GM23338 (cell line): ENCODE measurements at regions not wholly inside any gene's neighbourhood (a gene's known extent, or its start where the extent isn't known, plus 50 kb on each side); places are given as distances from the start of the nearest gene placed in this dataset.
"Not testable (repeated sequence)": the region's sequence is repeated elsewhere in the genome, so short reads cannot be mapped to it uniquely, and the experiment has no call there.

Experiments used
- ATAC-seq: fragments of 200-7000 bp; cut with Tn5 transposase; 3 replicates; pipeline ENCODE4 v1.9.1; 2020
- DNase-seq: peaks from one replicate; pipeline ENCODE4 v3.0.0-alpha.2; 2015; ENCODE audit warnings: low spot score
- H2AFZ ChIP-seq: fragments of 200-600 bp; sonication (generic); 2 replicates; pipeline ENCODE4 v1.8.0; 2016; ENCODE audit warnings: antibody characterized with exemption, mild to moderate bottlenecking, moderate library complexity
- H3F3A ChIP-seq: fragments of 200-600 bp; sonication (generic); replicated peaks from 2 replicates; pipeline ENCODE4 v1.8.0; 2017; ENCODE audit warnings: antibody characterized with exemption, mixed run types, low read depth
- H3K27ac ChIP-seq: fragments of 200-600 bp; sonication (generic); 2 replicates; pipeline ENCODE4 v1.6.1; 2016; ENCODE audit warnings: low read depth
- H3K27me3 ChIP-seq: fragments of 200-600 bp; sonication (generic); 2 replicates; pipeline ENCODE4 v1.8.0; 2016; ENCODE audit warnings: mild to moderate bottlenecking, mixed run types, moderate library complexity; ENCODE audit not compliant: insufficient read depth
- H3K36me3 ChIP-seq: fragments of 200-600 bp; sonication (generic); 2 replicates; pipeline ENCODE4 v1.8.0; 2016; ENCODE audit warnings: mild to moderate bottlenecking; ENCODE audit not compliant: insufficient read depth
- H3K4me1 ChIP-seq: fragments of 200-600 bp; sonication (generic); 2 replicates; pipeline ENCODE4 v1.8.0; 2016; ENCODE audit warnings: mild to moderate bottlenecking, moderate library complexity; ENCODE audit not compliant: insufficient read depth
- H3K4me2 ChIP-seq: fragments of 200-600 bp; sonication (generic); 2 replicates; pipeline ENCODE4 v1.7.1; 2017; ENCODE audit warnings: mixed run types
- H3K4me3 ChIP-seq: fragments of 200-600 bp; sonication (generic); 2 replicates; pipeline ENCODE4 v1.6.1; 2016; ENCODE audit warnings: mixed run types
- H3K79me2 ChIP-seq: fragments of 200-600 bp; sonication (generic); replicated peaks from 2 replicates; pipeline ENCODE4 v1.8.0; 2017; ENCODE audit warnings: mild to moderate bottlenecking; ENCODE audit not compliant: insufficient read depth
- H3K9me2 ChIP-seq: fragments of 200-600 bp; sonication (generic); 2 replicates; pipeline ENCODE4 v1.8.0; 2017; ENCODE audit not compliant: insufficient read depth
- H4K20me1 ChIP-seq: fragments of 200-600 bp; sonication (generic); replicated peaks from 2 replicates; pipeline ENCODE4 v1.8.0; 2017; ENCODE audit warnings: mild to moderate bottlenecking; ENCODE audit not compliant: insufficient read depth
- H3K27ac Mint-ChIP-seq: 2 replicates; pipeline ENCODE4 v1.8.0; 2020; ENCODE audit warnings: inconsistent platforms, mild to moderate bottlenecking, moderate library complexity, mixed read lengths
- H3K27me3 Mint-ChIP-seq: 3 replicates; pipeline ENCODE4 v1.8.0; 2022; ENCODE audit warnings: low read depth, mild to moderate bottlenecking, moderate library complexity, mixed read lengths, inconsistent platforms; ENCODE audit not compliant: insufficient read depth, poor library complexity
- H3K36me3 Mint-ChIP-seq: 3 replicates; pipeline ENCODE4 v1.8.0; 2021; ENCODE audit warnings: low read depth, mild to moderate bottlenecking, inconsistent platforms, moderate library complexity, mixed read lengths
- H3K4me1 Mint-ChIP-seq: 3 replicates; pipeline ENCODE4 v1.8.0; 2020; ENCODE audit warnings: mild to moderate bottlenecking, inconsistent platforms, mixed read lengths
- H3K4me3 Mint-ChIP-seq: 3 replicates; pipeline ENCODE4 v1.8.0; 2021; ENCODE audit warnings: moderate library complexity, mild to moderate bottlenecking, inconsistent platforms, mixed read lengths
- H3K9me3 Mint-ChIP-seq: 3 replicates; pipeline ENCODE4 v1.8.0; 2020; ENCODE audit warnings: moderate library complexity, mild to moderate bottlenecking, inconsistent platforms, mixed read lengths
- CREB1 ChIP-seq: fragments of 250-450 bp; sonication (Bioruptor Pico); IDR thresholded peaks from 2 replicates; pipeline ENCODE4 v1.5.0; 2020; ENCODE audit warnings: low read depth, mild to moderate bottlenecking, moderate library complexity
- CTCF ChIP-seq, 2 experiments: fragments of 200-600 bp in 1 of 2; sonication (generic) in 1 of 2; conservative IDR thresholded peaks; 2 replicates each; pipeline versions ENCODE4 v1.5.1 to v1.6.1; 2016 to 2017; ENCODE audit warnings: antibody characterized with exemption in 2 of 2, low read depth in 2 of 2, mild to moderate bottlenecking in 2 of 2, moderate library complexity in 1 of 2
- ETS1 ChIP-seq: IDR thresholded peaks from 2 replicates; pipeline ENCODE4 v1.6.1; 2016; ENCODE audit warnings: antibody characterized with exemption
- EZH2 ChIP-seq: fragments of 200-600 bp; sonication (generic); IDR thresholded peaks from one replicate; pipeline ENCODE4 v1.8.0; 2017; ENCODE audit warnings: antibody characterized with exemption, mild to moderate bottlenecking, low read depth; ENCODE audit not compliant: unreplicated experiment
- EZH2phosphoT487 ChIP-seq: fragments of 200-600 bp; sonication (generic); IDR thresholded peaks from one replicate; pipeline ENCODE4 v1.8.1; 2018; ENCODE audit warnings: antibody characterized with exemption; ENCODE audit not compliant: unreplicated experiment
- POLR2AphosphoS5 ChIP-seq: IDR thresholded peaks from 2 replicates; pipeline ENCODE4 v1.6.1; 2016; ENCODE audit warnings: antibody characterized with exemption, low read depth
- ZNF114 ChIP-seq: fragments of 250-450 bp; sonication (Bioruptor Pico); IDR thresholded peaks from 2 replicates; pipeline ENCODE4 v1.5.0; 2020; ENCODE audit warnings: mild to moderate bottlenecking, moderate library complexity
- ZNF462 ChIP-seq: fragments of 250-450 bp; sonication (Bioruptor Pico); IDR thresholded peaks from 2 replicates; pipeline ENCODE4 v1.5.0; 2020; ENCODE audit warnings: mild to moderate bottlenecking, moderate library complexity

- Mint-ChIP-seq H3K27ac (no peak overlapping the region), H3K4me1 (peaks cover under 1% of the 10 kb centered on the region; the same call in 2 of the 3 replicates), H3K4me3 (no peak overlapping the region), H3K27me3 (peaks cover 8% of the 10 kb centered on the region), H3K36me3 (peaks cover 13% of the 10 kb centered on the region), H3K9me3 (peaks cover 33% of the 10 kb centered on the region)
- Histone ChIP-seq H4K20me1 (no peaks in the 10 kb centered on the region), H2AFZ (peak overlapping the region; percentile 72; the same call in 1 of the 2 replicates), H3K9me2 (no peaks in the 10 kb centered on the region), H3K36me3 (no peaks in the 10 kb centered on the region), H3F3A (no peaks in the 10 kb centered on the region), H3K4me2 (no peak overlapping the region), H3K27ac (no peak overlapping the region), H3K4me3 (no peak overlapping the region), H3K4me1 (no peaks in the 10 kb centered on the region), H3K27me3 (no peaks in the 10 kb centered on the region), H3K79me2 (no peaks in the 10 kb centered on the region)
- DNase-seq = no peak
- no peak for ATAC-seq
- no peak for TF ChIP-seq POLR2AphosphoS5
These were observed 62.5 kb upstream of the ENPP6 start for GRCh38 chr4:184280137-184280536.

- TF ChIP-seq EZH2 = no peak
- no peak for TF ChIP-seq EZH2phosphoT487
- TF ChIP-seq POLR2AphosphoS5 = no peak
- TF ChIP-seq CTCF (conservative IDR thresholded peaks at IDR 0.05; ENCODE audit: low read depth in 2 of 2) = no peak
- no peak for TF ChIP-seq ZNF114
- TF ChIP-seq CREB1 = no peak
- no peak for TF ChIP-seq ETS1
- no peak for TF ChIP-seq ZNF462 (CRISPR knock-in tag)
- H3K27ac Mint-ChIP-seq = no peak overlapping the region
These were observed 61.9 kb upstream of the ENPP6 start for GRCh38 chr4:184279496-184280061.

GRCh38 chr4:184277769-184278168 lies 60.1 kb upstream of the ENPP6 start:
- H3K4me1 ChIP-seq, H3K9me2 ChIP-seq, H3K27ac ChIP-seq, H3K4me3 Mint-ChIP-seq, H3K79me2 ChIP-seq, H3K4me3 ChIP-seq, H3K4me1 Mint-ChIP-seq, H3K27ac Mint-ChIP-seq, H3K27me3 ChIP-seq, H3K36me3 ChIP-seq, H4K20me1 ChIP-seq, H2AFZ ChIP-seq, H3F3A ChIP-seq, DNase-seq, ATAC-seq, H3K4me2 ChIP-seq: not testable (repeated sequence)
- peaks cover 12% of the 10 kb centered on the region for H3K27me3 Mint-ChIP-seq
- peaks cover 36% of the 10 kb centered on the region for H3K9me3 Mint-ChIP-seq
- H3K36me3 Mint-ChIP-seq = peaks cover 13% of the 10 kb centered on the region

More at GRCh38 chr4:184279496-184280061, 61.9 kb upstream of the ENPP6 start:
- Mint-ChIP-seq H3K27me3 (peaks cover 8% of the 10 kb centered on the region), H3K9me3 (peaks cover 36% of the 10 kb centered on the region), H3K36me3 (peaks cover 13% of the 10 kb centered on the region), H3K4me1 (peaks cover 2% of the 10 kb centered on the region), H3K4me3 (no peak overlapping the region)
- H2AFZ ChIP-seq = no peak overlapping the region
- H3K9me2 ChIP-seq = no peaks in the 10 kb centered on the region
- no peak overlapping the region for H3K4me3 ChIP-seq
- no peaks in the 10 kb centered on the region for H3K4me1 ChIP-seq
- no peaks in the 10 kb centered on the region for H3K36me3 ChIP-seq
- DNase-seq = no peak
- H3K27ac ChIP-seq = no peak overlapping the region
- no peaks in the 10 kb centered on the region for H3K79me2 ChIP-seq
- H3K27me3 ChIP-seq = no peaks in the 10 kb centered on the region
- no peak for ATAC-seq
- H3K4me2 ChIP-seq = no peak overlapping the region
- H3F3A ChIP-seq = no peaks in the 10 kb centered on the region
- no peaks in the 10 kb centered on the region for H4K20me1 ChIP-seq
